Lower leg skin (tissue), 3 donors: ENCODE measurements at regions not wholly inside any gene's neighbourhood (a gene's known extent, or its start where the extent isn't known, plus 50 kb on each side); places are given as distances from the start of the nearest gene placed in this dataset.

Experiments used
- CTCF ChIP-seq, 3 donors: fragments of 450-650 bp; IDR thresholded peaks; one replicate each; pipeline ENCODE4 v1.5.1; 2016; ENCODE audit warnings: antibody characterized with exemption in 3 of 3, mild to moderate bottlenecking in 3 of 3, moderate library complexity in 2 of 3
- POLR2A ChIP-seq, 2 donors: fragments of 450-650 bp; IDR thresholded peaks; one replicate each; pipeline ENCODE4 v1.6.1; 2016 to 2017; ENCODE audit warnings: antibody characterized with exemption in 2 of 2, mild to moderate bottlenecking in 1 of 2, moderate library complexity in 1 of 2

DNA sequence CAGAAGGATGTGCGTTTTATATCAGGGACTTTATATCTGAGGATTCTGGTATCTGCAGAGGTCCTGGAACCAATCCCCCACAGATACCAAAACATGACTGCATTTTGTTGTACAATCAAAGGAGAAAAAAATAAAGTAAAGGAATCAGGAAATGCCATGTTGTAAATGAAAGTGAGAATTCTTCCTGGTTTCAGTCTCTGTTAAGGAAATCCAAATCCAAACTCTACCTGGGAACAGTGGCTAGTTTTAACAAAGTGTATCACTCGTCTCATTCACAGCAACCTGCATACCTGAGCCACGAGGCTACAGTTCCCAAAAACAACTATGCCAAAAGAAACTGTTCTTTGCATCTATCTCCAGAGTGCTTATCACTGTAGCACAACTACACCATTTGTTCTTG, 77.3 kb upstream of the ATF3 start:
- TF ChIP-seq CTCF (IDR thresholded peaks at IDR 0.05) (no peak), POLR2A (IDR thresholded peaks at IDR 0.05) (no peak)
